Neural crest cell (in vitro differentiated cells): ENCODE measurements at regions not wholly inside any gene's neighbourhood (a gene's known extent, or its start where the extent isn't known, plus 50 kb on each side); places are given as distances from the start of the nearest gene placed in this dataset.

Experiments
- DNase-seq: peaks from one replicate; pipeline ENCODE4 v3.0.0; 2021; ENCODE audit warnings: low read depth, mixed read lengths, low spot score
- H3K27ac Mint-ChIP-seq: one replicate; pipeline ENCODE4 v1.8.0; 2021; ENCODE audit warnings: mild to moderate bottlenecking, mixed read lengths; ENCODE audit not compliant: unreplicated experiment
- H3K27me3 Mint-ChIP-seq: 2 replicates; pipeline ENCODE4 v1.8.0; 2021; ENCODE audit warnings: low read depth, mild to moderate bottlenecking, mixed read lengths
- H3K36me3 Mint-ChIP-seq: 2 replicates; pipeline ENCODE4 v1.8.0; 2021; ENCODE audit warnings: low read depth, mild to moderate bottlenecking, mixed read lengths
- H3K4me1 Mint-ChIP-seq: 2 replicates; pipeline ENCODE4 v1.8.0; 2021; ENCODE audit warnings: mixed read lengths
- H3K4me3 Mint-ChIP-seq: one replicate; pipeline ENCODE4 v1.8.0; 2021; ENCODE audit warnings: mild to moderate bottlenecking, mixed read lengths
- H3K9me3 Mint-ChIP-seq: 2 replicates; pipeline ENCODE4 v1.8.0; 2021; ENCODE audit warnings: mixed read lengths
- CTCF ChIP-seq: fragments of 200-600 bp; sonication (generic); conservative IDR thresholded peaks from 2 replicates; pipeline ENCODE4 v1.5.0; 2021; ENCODE audit warnings: antibody characterized with exemption, mild to moderate bottlenecking

GRCh38 chr6:12363651-12364381 is 73.7 kb downstream of the EDN1 start:
- no peak for TF ChIP-seq CTCF
- no peaks in the 10 kb centered on the region for H3K36me3 Mint-ChIP-seq
- DNase-seq, result no peak
- no peak overlapping the region for H3K27ac Mint-ChIP-seq
- no peaks in the 10 kb centered on the region for H3K27me3 Mint-ChIP-seq
- no peak overlapping the region for H3K4me3 Mint-ChIP-seq
- no peaks in the 10 kb centered on the region for H3K9me3 Mint-ChIP-seq
- H3K4me1 Mint-ChIP-seq, result peaks cover 6% of the 10 kb centered on the region

- DNase-seq, result no peak
- Mint-ChIP-seq H3K27ac (no peak overlapping the region), H3K9me3 (no peaks in the 10 kb centered on the region), H3K27me3 (no peaks in the 10 kb centered on the region), H3K4me3 (no peak overlapping the region), H3K36me3 (no peaks in the 10 kb centered on the region), H3K4me1 (peaks cover 6% of the 10 kb centered on the region)
- no peak for TF ChIP-seq CTCF
These were observed 74.5 kb downstream of the EDN1 start for GRCh38 chr6:12364621-12365020.

- no peaks in the 10 kb centered on the region for H3K27me3 Mint-ChIP-seq
- TF ChIP-seq CTCF, result no peak
- peaks cover 6% of the 10 kb centered on the region for H3K4me1 Mint-ChIP-seq
- no peak overlapping the region for H3K4me3 Mint-ChIP-seq
- no peak for DNase-seq
- H3K36me3 Mint-ChIP-seq, result no peaks in the 10 kb centered on the region
- H3K9me3 Mint-ChIP-seq, result no peaks in the 10 kb centered on the region
- H3K27ac Mint-ChIP-seq, result no peak overlapping the region
These were observed 76.6 kb downstream of the EDN1 start for GRCh38 chr6:12366731-12367130.

- Mint-ChIP-seq H3K4me3 (no peak overlapping the region), H3K4me1 (peaks cover 6% of the 10 kb centered on the region), H3K9me3 (no peaks in the 10 kb centered on the region), H3K27me3 (no peaks in the 10 kb centered on the region), H3K27ac (no peak overlapping the region), H3K36me3 (no peaks in the 10 kb centered on the region)
- TF ChIP-seq CTCF, result no peak
- DNase-seq, result no peak
These were observed 77.3 kb downstream of the EDN1 start for GRCh38 chr6:12367412-12367811.

- no peaks in the 10 kb centered on the region for H3K36me3 Mint-ChIP-seq
- DNase-seq, result no peak
- H3K4me1 Mint-ChIP-seq, result peaks cover 6% of the 10 kb centered on the region
- no peak overlapping the region for H3K4me3 Mint-ChIP-seq
- H3K27me3 Mint-ChIP-seq, result no peaks in the 10 kb centered on the region
- H3K27ac Mint-ChIP-seq, result no peak overlapping the region
- H3K9me3 Mint-ChIP-seq, result no peaks in the 10 kb centered on the region
- no peak for TF ChIP-seq CTCF
These were observed 79.2 kb downstream of the EDN1 start for GRCh38 chr6:12369355-12369754.
